NCI-H446 (cell line): ENCODE measurements at regions not wholly inside any gene's neighbourhood (a gene's known extent, or its start where the extent isn't known, plus 50 kb on each side); places are given as distances from the start of the nearest gene placed in this dataset.
A peak's percentile ranks its signal among the peaks of the same experiment; 100 is the strongest.
"Not testable (repeated sequence)": the region's sequence is repeated elsewhere in the genome, so short reads cannot be mapped to it uniquely, and the experiment has no call there.

Experiments
- DNase-seq, 2 experiments: peaks; one replicate each; lab custom pipeline; 2025; lab: John Stamatoyannopoulos, UW

DNA sequence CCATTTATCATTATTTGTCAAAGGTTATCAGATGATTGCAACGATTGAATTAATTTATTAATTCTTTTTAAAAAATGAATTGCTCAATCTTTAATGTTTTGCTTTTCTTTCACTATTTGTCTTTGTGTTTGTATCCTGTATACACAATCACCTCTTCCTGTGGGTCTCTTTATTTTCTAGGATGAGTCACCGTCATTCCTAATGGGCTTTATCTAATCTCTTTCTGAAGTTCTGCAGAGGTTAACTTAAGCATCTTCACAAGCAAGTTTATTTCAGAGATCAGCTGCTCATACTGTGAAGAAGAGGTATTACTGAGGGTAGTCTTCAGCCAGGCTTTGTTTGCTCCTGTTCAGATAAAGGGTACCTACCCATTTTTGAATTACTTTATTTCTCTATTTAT lies 323.9 kb downstream of the NNT start:
- DNase-seq, result no peak

DNA sequence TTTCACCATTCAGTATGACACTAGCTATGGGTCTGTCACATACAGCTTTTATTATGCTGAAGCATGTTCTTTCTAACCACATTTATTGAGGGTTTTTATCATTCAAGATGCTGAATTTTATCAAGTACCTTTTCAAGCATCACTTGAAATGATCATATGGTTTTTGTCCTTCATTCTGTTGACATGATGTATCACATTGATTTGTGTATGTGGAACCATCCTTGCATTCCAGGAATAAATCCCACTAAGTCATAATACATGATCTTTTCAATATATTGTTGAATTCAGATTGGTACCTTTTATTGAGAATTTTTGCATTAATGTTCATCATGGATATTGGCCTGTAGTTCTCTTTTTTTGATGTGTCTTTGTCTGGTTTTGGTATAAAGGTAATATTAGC lies 317.4 kb downstream of the NNT start:
- DNase-seq, result no peak

- no peak for DNase-seq
Measured at GRCh38 chr5:43917925-43918324, 314.9 kb downstream of the NNT start.

- no peak for DNase-seq
Measured at GRCh38 chr5:43903129-43903528, 300.1 kb downstream of the NNT start.

GRCh38 chr5:43900974-43901373 lies 298.0 kb downstream of the NNT start:
- no peak for DNase-seq

DNA sequence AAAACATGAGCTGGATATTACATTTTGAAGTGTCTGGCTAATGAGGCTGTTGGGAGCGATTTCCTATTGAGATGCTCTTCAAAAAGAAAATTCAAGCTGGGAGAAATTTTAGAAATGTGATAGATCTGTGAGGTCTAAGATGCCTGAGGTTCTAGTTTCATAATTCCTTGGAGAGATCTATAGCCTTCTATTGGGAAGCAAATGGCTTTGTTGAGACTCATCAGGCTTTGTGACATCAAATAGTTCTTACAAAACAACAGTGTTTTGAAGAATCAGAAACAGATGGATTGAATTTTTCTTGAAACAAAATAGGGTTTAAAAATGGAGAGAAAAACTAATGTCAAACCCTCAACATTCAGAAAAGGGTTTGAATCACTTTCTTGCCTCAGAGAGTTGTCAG lies 292.9 kb downstream of the NNT start:
- DNase-seq, result no peak

GRCh38 chr5:43893951-43894684 lies 291.1 kb downstream of the NNT start:
- DNase-seq, result no peak

- DNase-seq, result no peak
Measured at GRCh38 chr5:43891112-43891511, 288.1 kb downstream of the NNT start.

DNA sequence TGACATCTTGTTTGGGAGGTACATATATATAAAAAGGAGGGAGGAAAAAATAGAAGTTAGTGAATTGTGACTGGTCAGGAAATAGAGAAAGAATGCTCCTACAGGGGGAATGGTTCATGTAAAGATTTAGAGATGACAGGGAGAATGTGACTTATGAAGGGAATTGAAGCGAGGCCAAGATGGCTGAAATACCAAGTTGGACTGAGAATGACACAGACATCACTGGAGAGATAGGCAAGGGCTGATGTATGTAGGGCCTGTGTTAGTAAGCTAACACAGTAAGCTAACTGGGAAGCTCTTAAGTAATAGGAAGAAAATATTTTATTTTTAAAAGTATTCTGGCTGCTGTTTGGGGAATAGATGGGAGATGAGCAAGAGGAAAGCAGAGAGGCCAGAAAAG lies 286.3 kb downstream of the NNT start:
- DNase-seq, result no peak

DNA sequence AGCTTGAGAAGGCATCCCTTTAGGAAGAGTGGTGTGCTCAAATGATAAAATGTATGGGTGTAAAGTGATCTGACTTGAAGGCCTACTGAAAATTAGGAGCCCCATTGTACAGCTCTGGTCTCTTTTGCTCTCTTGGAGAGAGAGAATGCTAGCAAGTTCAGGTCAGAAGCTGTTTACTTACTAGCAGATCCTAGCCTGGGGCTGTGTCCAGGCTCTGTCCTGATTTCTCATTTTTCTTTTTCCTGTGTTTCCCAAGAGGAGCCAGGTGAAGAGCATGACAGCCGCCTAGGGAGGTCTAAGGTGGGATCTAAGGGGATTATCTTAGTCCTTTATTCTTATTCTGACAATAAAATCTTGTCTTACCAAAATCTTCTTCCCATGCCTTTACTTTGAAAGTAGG lies 272.8 kb downstream of the NNT start:
- no peak for DNase-seq

DNA sequence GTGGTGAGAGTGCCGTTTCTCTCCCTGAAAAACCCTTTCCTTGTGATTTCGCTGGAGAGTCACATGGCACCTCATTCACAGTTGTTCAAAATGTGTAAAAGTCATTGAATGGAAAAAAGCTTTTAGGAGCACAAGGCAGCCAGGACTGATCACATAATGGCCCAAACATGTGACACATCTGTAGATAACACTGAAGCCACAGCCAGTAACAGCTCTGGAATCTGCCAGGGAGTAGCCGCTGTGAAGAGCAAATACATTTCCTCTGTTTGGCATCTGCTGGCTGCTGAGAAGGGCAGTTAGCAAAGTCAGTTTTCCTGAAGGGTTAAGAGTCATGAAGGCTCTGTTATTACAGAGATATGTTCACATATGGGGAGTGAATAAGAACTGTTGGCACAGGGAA lies 271.8 kb downstream of the NNT start:
- DNase-seq, result no peak

- no peak for DNase-seq
Measured at GRCh38 chr5:43873791-43874190, 270.8 kb downstream of the NNT start.

DNA sequence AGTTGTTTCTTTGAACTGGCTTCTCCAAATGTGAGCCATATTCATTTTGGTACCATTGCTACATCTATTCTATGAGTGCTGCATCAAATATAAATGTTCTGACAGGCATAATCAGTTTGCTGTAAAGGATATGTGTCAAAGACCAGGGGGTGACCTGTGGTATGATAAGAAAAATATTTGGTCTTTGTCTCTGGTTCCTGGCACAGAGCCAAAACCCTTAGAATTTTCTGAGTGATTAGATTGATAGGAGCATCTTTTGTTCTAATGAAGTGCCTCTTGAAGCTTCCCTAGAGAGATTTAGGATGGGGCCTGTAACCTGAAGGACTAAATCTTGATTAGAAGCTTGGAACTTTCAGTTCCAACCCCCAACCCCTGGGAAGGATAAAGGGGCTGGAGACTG lies 256.3 kb downstream of the NNT start:
- peak in 1 of 2 experiments; percentile 19 for DNase-seq

- no peak for DNase-seq
Measured at GRCh38 chr5:43855452-43855851, 252.5 kb downstream of the NNT start.

- no peak for DNase-seq
Measured at GRCh38 chr5:43854697-43855292, 251.8 kb downstream of the NNT start.

DNA sequence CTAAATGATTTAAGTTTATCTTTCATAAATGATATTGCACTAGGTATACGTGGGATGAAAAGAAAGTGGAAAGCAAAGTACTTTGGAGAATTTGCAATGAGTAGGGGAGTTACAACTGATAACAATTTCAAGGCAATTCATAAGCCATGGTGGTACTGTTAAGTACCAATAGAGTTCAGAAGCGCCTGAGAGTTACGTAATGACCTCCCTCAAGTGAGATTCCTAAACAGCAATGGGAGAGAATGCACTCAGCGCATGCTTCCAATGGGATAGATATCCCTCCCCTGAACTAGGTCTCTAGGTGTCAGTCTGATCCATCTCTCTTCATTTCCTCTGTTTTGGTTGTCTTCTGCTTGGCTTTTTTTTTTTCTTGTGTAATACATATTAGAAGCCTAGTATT lies 249.3 kb downstream of the NNT start:
- no peak for DNase-seq

DNA sequence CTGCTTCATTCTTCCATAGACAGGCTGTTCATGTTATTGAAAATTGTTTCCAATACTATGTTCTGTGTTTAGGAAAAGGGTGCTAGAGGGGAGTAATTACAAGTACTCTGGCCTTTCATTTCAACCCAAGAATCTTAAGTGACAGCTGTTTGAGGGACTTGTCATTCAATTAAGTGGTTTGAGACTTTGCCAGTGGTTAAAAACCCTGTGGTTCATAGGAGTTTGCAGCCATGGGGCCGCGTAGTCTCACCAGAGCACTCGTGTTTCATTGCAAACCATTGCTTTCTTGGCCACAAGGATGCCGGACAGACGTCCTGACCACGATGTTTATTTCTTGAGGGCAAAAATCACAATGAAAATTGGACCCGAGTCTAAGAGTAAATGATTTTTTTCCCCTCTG lies 248.8 kb downstream of the NNT start:
- DNase-seq, result no peak

DNA sequence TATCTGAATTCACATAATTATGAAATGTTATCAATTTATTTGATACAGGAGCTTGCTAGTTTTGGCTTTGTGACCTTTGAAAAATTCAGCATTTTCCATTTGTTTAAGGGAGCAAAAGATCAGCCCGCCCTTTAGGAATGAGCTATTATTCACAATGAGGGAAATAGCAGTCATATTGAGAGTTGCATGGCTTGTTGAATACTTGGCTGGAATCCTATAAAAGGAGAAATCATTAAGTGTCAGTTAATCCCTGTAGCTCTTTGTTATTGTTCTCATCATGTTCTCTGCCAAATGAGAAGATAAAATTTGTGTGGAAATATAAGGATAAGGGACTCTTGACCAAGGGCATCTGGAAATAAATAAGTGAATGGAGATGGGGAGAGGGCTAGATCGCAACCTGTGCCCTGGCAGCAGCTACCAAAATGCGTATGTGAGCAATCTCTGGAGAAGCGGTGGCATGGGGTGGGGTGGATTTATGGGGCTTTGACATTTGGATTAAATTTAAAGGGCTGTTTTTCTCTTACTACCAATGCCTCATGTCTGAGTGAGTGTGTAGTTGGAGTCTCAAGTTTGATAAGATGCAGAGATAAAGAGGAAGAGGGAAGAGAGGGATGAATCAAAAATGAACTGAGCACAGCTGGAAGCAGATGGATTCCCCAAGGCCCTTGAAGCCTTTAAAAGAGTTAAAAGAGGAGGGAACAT lies 237.6 kb downstream of the NNT start:
- DNase-seq, result no peak

GRCh38 chr5:43839218-43839617 lies 236.2 kb downstream of the NNT start:
- no peak for DNase-seq

DNA sequence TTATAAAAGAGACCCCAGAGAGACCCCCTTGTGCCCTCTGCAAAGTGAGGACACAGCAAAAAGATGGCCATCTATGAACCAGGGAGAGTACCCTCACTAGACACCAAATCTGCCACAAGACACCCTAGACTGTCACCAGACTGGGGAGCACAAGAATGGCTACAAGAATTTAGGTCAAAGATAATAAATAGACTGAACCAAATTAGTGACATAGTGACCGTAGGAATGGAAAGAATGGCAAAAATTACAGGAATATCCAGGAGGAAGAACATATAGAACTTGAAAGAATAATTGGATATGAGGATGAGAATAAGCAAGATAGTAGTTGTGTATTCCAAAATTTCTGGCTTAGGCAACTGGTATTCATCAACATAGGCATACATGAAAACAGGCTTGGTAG lies 235.0 kb downstream of the NNT start:
- DNase-seq, result no peak

- no peak for DNase-seq
Measured at GRCh38 chr5:43837091-43837490, 234.1 kb downstream of the NNT start.

GRCh38 chr5:43833961-43834360 lies 231.0 kb downstream of the NNT start:
- DNase-seq, result no peak

- DNase-seq, result not testable (repeated sequence)
Measured at GRCh38 chr5:43824325-43824964, 221.5 kb downstream of the NNT start.
